ENCODE measurements at regions not wholly inside any gene's neighbourhood (a gene's known extent, or its start where the extent isn't known, plus 50 kb on each side); places are given as distances from the start of the nearest gene placed in this dataset.
"Not testable (repeated sequence)": the region's sequence is repeated elsewhere in the genome, so short reads cannot be mapped to it uniquely, and the experiment has no call there.

GRCh38 chr7:125357676-125358455 lies 428.2 kb upstream of the POT1 start:
- no peak for DNase-seq

- DNase-seq, result no peak
Observed at GRCh38 chr7:125355899-125356298, 426.3 kb upstream of the POT1 start.

DNA sequence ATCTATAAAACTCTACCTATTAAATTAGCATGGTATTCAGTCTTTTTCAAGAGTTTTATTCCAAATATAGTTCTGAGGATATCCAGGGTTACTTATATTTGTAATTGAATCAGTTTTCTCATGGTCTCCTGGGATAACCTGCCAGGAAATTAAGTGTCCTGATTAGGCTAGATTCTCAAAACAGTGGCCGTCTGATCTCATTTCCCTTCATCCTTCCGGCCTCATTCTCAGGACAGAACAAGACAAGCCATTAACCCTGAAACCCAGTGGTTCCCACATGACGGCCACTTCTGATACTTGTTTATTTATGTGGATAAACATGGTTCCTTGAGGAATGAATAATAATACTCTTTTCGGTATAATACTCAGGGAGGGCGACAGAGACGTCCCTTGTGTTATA lies 417.6 kb upstream of the POT1 start:
- DNase-seq, result no peak

DNA sequence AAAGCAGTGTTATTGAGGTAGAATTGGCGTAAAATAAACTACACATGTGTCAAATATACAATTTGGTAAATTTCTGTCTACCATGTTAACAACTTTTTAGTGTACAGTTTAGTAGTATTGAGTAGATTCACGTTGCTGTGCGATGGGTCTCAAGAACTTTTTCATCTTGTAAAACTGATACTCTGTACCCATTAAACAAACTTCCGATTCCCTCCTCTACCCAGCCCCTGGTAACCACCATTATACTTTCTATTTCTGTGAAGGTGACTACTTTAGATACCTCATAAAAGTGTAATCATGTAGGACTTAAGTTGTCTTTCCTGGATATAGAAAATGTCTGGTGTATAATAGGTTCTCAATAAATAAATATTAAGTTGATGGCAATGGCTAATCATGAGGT lies 408.5 kb upstream of the POT1 start:
- no peak for DNase-seq

- no peak for DNase-seq
Observed at GRCh38 chr7:125336326-125336725, 406.7 kb upstream of the POT1 start.

DNA sequence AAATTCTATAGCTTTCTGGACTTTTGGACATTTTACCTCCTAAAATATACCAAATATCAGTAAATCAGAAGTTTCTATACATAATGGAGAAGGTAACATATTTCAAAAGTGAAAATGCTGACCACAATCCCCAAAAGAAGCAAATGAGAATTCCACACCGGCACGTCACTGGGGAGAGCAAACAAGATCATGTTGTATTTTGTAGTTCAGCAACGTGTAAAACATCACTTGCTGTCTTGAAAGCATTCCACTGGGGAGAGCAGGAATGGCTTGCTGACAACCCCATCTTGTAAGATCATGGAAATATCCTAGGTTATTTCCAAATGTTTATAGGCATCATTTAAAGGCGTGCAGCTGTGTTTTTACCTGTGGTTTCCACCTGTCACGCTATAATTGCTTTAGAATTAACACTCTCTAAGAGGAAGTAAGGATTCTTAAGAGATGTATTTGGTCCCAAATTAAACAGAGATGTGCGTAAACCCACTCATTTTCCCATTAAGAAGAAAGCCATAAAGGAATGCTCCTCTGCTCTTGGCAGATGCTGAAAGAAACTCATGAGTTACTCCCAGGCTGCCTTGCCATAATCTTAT lies 397.1 kb upstream of the POT1 start:
- DNase-seq, result no peak

GRCh38 chr7:125316466-125316865 lies 386.8 kb upstream of the POT1 start:
- DNase-seq, result no peak

DNA sequence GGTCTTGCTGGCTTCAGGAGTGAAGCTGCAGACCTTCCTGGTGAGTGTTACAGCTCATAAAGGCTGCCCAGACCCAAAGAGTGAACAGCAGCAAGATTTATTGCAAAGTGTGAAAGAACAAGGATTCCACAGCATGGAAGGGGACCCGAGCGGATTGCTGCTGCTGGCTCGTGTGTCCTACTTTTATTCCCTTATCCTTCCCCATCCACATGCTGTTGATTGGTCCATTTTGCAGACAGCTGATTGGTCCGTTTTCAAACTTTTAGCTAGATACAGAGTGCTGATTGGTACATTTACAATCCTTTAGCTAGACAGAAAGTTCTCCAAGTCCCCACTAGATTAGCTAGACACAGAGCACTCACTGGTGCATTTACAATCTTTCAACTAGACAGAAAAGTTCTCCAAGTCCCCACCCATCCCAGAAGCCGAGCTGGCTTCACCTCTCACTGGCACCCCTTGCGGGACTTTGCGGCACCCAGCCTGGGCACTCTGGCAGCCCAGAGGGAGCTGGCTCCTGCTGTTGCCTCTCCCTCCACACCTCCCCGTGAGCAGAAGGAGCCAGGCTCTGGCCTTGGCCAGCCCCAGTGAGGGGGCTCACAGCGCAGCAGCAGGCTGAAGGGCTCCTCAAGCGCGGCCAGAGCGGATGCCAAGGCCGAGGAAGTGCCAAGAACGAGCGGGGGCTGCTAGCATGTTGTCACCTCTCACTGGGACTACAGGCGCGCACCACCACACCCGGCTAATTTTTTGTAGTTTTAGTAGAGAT lies 369.6 kb upstream of the POT1 start:
- no peak for DNase-seq

- no peak for DNase-seq
Observed at GRCh38 chr7:125279961-125280360, 350.3 kb upstream of the POT1 start.

GRCh38 chr7:125278318-125278717 lies 348.7 kb upstream of the POT1 start:
- DNase-seq, result no peak

DNA sequence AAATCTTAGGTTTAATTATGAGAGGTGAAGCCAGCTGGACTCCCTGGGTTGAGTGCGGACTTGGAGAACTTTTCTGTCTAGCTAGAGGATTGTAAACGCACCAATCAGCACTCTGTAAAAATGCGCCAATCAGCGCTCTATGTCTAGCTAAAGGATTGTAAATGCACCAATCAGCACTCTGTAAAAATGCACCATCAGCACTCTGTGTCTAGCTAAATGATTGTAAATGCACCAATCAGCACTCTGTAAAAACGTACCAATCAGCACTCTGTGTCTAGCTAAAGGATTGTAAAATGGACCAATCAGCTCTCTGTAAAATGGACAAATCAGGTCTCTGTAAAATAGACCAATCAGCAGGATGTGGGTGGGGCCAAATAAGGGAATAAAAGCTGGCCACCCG lies 345.1 kb upstream of the POT1 start:
- DNase-seq, result not testable (repeated sequence)

DNA sequence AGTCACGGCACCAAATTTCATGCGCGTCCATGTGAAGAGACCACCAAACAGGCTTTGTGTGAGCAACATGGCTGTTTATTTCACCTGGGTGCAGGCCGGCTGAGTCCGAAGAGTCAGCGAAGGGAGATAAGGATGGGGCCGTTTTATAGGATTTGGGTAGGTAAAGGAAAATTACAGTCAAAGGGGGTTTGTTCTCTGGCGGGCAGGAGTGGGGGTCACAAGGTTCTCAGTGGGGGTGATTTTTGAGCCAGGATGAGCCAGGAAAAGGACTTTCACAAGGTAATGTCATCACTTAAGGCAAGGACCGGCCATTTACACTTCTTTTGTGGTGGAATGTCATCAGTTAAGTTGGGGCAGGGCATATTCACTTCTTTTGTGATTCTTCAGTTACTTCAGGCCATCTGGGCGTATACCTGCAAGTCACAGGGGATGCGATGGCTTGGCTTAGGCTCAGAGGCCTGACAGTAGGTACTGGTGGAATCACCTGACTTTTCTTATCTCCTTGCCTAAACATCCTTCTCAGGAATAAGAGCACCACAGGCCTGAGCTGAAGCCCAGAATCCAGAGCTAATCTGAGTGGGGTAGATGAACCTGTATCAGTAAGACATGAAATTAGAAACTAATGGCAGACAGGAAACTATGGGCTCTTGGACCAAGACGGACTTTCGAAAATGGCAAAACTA lies 334.7 kb upstream of the POT1 start:
- DNase-seq, result not testable (repeated sequence)

DNA sequence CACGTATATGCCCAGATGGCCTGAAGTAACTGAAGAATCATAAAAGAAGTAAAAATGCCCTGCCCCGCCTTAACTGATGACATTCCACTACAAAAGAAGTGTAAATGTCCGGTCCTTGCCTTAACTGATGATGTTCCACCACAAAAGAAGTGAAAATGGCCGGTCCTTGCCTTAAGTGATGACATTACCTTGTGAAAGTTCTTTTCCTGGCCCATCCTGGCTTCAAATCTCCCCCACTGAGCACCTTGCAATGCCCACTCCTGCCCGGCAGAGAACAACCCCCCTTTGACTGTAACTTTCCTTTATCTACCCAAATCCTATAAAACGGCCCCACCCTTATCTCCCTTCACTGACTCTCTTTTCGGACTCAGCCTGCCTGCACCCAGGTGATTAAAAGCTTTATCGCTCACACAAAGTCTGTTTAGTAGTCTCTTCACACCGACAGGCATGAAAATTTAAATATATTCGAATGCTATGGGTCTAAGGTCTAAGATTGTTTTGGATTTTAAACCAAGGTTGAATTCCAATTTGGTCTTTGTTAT lies 329.3 kb upstream of the POT1 start:
- DNase-seq, result not testable (repeated sequence)

- no peak for DNase-seq
Observed at GRCh38 chr7:125257617-125258016, 328.0 kb upstream of the POT1 start.

DNA sequence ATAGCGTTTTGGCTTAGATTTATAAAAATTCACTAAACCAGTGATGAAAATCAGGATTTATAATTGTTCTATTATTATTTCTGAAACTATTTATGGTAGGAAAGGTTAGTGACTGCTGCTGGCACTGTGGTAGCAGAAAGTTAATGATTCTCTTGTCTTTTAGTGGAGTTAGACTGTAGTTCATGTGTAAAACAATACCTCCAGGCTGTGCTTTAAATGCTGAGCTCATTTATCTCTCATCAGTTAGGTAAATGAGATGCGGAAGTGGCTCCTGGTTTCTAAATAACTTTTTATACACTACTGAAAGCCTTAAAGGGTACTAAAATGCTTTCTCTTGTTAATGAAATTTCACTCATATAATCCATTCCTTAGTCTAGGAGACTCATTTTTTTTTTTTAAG lies 326.8 kb upstream of the POT1 start:
- no peak for DNase-seq

GRCh38 chr7:125255810-125256209 lies 326.2 kb upstream of the POT1 start:
- no peak for DNase-seq

GRCh38 chr7:125254566-125254965 lies 324.9 kb upstream of the POT1 start:
- DNase-seq, result no peak

GRCh38 chr7:125253452-125254190 lies 324.0 kb upstream of the POT1 start:
- no peak for DNase-seq

- DNase-seq, result no peak
Observed at GRCh38 chr7:125247514-125248098, 318.0 kb upstream of the POT1 start.

DNA sequence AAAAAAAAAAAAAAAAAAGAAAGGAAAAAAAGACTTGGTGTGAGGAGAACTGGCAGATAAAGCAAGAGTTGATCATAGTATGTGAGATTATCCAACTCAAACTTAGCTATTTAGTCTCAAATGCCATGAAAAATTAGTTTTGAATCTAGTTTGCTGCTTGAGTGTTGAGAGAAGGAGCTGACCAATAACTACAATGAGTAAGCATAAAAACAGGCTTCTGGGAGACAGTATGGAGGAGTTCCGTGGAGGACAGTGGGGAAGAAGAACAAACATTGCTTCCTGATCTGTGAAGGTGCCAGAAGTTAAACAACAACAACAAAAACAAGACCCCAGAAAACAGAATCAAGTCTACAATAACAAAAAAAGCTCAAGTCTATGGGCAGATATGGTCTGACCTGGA lies 317.1 kb upstream of the POT1 start:
- DNase-seq, result no peak

DNA sequence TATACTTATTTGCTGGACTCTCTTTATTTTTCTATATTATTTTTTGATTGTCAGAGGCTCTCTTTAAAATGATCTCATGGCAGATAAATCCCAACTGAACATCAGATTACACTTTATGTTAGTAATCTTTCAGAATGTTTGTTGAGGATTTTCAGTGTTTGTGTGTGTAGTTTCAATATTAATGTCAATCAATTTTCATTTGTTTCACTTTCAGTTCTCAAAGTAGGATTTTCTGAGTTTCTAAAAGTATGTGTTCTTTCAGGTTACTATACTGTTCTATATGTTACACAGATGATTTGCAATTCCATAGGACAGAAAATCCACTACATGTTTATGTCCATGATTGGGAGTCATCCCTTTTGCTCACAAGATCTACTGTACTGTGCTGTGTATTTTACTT lies 311.9 kb upstream of the POT1 start:
- no peak for DNase-seq

DNA sequence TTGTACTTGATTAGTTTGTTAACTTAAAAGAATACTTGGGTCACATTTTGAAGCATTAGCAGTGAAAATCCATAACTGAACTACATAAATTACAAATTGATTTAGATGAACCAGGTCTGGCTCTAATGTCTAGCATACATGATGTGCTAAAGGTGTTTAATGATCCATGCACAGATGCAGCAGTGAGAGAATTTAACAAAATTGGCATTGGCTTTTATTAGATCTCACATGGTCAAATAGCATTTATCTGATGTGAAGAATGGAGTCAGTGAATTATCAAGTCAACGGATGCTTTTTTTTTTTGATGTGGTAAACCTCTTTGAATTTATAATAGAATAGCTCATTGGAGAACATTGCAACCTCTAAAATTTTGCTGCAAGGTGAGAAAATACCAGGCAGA lies 293.0 kb upstream of the POT1 start:
- no peak for DNase-seq
